Fibroblast of gingiva (primary cell): ENCODE measurements at regions not wholly inside any gene's neighbourhood (a gene's known extent, or its start where the extent isn't known, plus 50 kb on each side); places are given as distances from the start of the nearest gene placed in this dataset.
A peak's percentile ranks its signal among the peaks of the same experiment; 100 is the strongest.

Experiments
- DNase-seq: peaks from one replicate; pipeline ENCODE4 v3.0.0-alpha.2; 2011; ENCODE audit warnings: low read depth

DNA sequence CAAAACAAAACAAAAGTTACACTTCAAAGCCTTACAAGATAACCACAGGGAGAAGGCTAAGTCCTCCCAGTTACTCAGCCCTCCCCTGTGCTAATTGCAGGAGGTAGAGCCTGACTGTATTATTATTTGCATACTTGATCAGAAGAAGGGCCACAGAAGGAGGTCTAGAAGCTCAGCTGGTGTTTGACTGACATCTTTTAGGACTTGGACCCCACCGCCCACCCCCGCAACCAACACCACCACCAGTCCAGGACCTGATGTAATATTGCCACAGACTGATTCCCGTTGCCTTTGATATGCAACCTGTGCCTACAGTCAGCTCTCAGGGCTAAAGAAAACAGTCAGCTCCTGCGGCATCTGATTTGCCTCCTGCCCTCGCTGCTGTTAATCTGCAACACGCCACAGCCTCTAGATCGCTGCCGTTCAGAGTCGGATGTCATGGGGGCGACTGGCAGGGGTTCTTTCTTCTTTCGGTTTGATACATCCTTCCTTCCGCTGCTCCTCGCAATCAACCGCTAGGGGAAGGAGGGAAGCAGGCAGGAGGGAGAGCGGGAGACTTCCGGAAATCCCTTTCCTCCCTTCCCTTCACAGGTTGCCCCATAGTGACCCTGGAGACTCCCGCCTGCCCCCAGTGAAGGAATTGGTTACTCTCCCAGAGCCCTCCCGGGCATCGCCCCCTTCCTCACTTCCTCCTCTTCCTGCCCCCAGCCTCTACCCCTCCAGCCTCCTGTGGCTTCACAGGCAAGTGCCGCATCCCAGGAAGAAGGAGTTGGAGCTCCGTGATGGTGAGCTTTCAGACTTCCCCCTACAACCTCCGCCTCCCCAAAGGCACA lies 90.5 kb upstream of the SOX9 start:
- peak; percentile 48 for DNase-seq

DNA sequence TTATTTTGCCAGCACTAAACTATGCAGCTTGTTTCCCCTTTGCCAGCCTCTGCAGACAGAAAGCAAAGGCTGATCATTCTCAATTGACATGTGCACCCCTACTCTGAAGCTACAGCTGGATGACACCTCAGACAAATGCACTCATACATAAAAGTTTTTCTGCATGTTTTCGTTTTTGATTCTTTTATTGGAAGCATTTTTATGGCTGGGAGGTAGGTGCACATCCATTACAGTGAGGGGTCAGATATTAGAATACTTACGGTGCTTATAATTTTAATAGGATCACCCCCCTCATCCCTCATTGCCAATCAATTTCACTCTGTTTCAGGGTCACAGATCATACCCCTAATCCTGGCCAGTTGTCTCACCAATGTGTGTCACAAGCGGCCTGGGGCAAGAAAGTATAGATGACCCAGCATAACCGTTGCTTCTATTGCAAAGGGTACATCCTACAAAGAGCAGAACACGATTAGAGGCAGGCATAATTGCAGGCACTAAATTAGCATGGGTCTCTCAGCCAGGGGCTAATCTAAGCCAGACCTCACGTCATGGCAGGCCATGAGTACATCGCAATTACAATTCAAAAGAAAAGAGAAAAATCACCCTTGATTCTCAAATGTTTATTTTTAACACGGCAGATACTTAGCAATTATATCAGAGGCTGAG lies 89.5 kb upstream of the SOX9 start:
- DNase-seq = no peak

DNA sequence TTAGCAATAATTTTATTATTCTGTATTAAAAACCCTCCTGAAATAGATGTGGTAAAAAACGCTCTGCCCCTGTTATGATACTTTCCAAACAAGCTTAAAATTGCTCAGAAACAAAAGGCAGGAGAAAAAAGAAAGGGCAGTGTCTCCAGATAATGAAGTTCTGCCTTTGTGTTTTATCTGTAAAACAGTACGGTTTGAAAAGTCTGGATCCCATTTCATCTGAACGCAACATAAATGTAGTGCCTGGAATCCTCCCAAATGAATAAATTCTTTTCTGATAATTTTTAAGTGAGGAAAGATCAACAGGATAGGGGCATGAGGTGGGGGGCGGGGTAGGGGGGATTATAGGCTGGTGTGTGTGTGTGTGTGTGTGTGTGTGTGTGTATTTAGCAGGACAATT lies 87.5 kb upstream of the SOX9 start:
- no peak for DNase-seq

DNA sequence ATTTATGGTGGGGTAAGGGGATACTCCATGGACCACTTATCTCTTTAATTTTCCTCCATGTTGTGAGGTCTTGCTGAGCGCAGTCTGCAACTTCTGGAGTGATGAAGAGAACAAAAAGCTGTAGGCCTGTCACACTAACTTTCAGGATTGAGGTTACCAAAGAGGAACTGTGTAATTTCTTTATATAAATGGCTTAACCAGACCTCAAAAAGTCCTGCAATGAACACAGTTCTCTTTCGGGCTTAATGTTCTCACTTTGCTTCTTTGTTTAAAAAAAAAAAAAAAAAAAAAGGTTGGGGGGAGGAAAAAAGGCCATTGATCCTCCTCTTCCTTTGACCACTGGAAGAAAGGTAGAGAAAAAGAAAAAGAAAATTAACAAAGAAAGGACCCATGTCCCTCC lies 86.8 kb upstream of the SOX9 start:
- DNase-seq = no peak

DNA sequence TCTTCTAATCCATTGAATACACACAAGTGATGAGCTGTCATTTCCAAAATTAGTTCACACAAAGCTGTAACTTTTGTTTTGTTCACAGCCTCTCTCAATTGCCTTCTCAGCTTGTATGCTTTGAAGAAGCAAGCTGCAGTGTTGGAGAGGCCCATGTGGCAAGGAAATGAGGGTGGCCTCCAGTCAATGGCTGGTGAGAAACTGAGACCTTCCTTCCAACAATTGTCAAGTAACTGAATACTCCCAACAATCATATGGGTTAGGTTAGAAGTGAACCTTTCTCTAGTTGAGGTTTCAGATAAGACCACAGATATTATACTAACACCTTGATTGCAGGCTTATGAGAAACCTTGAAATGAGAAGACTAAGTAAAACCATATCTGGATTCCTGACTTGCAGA lies 82.4 kb upstream of the SOX9 start:
- no peak for DNase-seq

DNA sequence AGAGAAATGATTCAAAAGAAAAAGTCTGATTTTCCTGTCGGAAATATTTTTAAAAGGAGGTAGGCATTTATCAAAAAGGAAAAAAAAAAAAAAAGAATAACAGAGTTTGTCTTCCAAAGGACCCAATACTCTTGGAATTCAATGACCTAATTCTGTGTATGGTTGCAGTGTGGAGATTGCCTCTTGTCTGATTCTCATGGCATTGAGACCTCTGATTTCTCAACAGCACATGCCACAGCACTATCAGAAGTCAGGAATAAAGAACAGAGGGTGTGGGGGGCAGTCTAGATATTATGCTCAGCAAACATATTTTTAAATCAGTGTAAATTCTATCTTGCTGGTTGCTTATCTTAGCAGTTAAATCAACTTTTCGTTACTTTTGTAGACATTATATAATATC lies 81.3 kb upstream of the SOX9 start:
- DNase-seq = no peak

DNA sequence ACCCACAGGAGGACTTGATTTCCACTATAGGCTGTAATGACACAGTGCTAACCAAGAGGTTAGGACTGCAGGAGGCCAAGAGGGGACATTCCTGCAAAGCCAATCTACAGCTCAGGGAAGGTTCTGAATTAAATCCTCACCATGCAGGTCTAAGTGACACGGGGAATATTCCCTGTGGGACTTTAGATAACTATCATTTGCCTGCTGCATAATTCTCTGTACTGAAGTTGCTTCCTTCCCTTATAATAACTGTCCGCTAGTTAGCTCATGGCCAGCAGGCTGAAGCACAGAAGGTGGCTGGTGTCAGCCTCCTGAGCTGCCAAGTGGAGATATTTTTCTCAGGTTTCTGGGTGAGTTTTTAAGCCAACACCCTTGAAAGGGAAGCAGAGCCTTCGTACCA lies 74.6 kb upstream of the SOX9 start:
- no peak for DNase-seq

DNA sequence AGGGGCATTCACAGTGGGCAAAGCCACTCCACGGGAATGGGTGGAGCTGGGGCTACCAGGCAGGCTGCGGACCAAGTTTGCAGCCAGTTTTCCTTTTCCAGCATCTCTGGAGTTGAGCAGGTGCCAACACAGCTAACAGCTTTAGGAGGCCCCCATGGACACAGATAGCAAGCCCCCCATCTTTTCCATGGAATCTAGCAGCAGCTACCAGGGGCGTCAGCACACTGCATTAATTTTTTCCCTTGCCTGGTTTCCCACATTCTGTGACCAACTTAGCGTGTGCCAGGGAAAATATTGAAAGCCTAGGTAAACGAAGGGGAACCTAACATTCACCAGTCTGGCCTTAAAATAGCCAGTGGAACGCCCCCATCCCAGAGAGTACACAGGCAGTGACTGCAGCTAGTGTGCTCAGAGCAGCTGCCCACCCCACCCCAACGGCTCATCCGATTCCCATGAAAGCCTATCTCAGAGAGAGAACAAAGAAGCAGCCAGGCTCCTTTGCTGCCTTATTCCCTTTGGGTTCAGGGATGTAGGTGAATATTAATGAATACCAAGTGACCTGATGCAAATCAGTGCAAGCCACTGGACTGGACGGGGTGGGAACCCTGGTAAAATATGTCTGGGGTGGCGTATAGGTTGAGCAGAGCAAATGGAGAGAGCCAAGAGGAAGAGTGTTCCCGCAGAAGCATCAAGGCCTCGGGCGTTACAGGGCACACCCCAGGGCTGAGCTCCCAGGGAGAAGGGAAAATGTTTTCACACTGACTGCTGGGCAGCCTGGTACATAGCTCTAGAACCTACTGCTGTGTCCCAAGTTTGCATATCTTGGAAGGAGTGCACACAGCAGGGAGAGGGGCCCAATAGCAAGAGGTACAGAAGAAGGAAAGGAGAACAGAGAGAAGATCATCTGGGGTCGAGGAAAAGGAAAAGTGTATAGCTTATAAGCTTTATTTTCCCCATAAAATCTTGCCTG lies 73.9 kb upstream of the SOX9 start:
- no peak for DNase-seq

DNA sequence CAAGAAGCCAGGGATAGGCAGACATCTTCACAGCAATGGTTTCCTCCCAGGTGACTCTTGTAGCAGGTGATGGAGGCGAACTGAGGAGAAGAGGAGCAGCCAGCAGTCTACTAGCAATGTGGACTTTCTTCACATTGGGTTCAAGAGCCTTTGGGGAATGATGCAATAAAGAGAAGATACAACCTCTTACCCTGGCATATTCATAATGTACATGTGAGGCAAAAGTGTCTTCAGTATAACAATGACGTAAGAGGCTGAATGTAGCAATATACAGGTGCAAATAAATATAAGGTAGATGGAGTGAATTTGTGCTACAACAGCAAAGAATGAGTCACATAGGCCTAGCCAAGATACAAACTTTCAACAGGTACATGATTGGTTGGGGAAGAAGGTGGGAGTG lies 70.9 kb upstream of the SOX9 start:
- no peak for DNase-seq

DNA sequence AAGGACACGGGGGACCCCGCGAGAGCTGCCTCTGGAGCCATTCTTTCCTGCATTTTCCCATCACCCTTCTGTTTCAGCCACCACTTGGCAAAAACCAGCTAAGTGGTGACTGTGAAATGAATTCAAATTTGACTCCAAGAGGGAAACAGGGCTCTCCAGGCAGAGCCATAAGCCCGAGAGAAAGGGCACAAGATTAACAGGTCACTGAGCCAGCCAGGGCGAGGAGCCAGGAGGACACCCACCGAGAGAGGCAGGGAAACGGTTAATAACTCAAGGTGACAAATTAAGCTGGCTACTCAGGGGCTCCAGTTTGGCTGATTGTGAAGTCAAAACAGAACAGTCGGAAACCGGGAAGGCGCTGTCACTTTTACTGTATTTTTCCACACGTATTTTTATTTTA lies 67.8 kb upstream of the SOX9 start:
- no peak for DNase-seq

DNA sequence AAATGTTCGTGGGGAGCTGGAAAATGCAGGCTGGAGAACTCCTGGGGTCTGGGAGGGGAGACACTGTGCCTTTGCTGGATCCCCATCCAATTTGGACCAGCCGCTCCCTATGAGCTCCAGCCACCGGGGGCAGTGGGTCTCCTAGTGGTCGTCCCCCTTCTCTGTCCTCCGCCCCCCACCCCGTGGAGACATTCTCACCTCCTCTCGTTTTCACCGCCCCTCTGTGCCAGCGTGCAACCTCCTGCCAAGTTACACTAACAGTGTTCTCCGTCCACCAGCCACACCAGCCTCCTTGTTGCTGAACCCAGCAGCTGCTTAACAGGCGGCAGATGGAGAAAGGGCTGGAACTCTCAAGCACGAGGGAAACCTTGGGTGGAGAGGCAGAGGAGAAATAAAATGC lies 67.4 kb upstream of the SOX9 start:
- DNase-seq = no peak

DNA sequence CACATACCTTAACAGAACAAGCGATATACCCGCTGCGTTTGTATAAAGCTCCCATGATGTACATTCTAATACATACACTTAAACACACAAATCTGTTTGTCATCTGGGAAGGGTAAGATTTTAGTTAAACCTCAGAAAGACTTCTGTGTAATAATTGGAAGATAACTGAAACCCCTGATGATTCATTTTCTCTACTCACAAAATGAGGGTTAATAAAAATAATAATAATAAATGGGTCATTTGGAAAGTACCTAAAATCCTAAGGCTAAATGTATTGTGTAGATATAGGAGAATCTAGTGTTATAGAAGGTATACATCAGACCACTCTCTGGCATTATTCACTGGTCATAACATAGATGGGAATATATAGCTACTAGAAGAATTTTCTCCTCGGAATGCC lies 64.7 kb upstream of the SOX9 start:
- DNase-seq = no peak

DNA sequence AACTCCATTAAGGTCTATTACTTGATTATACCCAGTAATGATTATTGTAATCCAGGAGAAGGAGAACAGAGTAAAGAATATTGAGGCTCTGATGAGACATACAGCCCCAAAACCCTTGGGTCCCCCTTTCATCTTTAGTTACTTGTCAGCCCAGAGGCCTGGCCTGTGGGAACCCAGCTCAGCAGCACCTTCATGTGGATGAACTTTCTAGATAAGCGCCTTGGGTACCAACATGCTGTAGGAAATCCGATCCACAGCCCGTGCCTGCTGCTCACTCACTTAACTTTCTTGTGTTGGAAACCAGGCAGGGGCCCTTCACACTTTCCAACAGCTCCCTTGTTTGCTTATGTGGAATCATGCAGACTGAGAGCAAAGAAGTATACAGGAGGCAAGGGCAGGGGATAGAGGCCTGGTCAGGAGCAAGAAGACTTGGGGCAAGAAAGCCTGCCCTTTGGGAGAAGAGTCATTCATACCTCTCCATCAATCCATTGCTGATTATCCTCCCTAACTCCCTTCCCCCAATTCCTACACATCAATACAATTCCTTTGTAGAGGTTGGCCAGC lies 64.0 kb upstream of the SOX9 start:
- no peak for DNase-seq

DNA sequence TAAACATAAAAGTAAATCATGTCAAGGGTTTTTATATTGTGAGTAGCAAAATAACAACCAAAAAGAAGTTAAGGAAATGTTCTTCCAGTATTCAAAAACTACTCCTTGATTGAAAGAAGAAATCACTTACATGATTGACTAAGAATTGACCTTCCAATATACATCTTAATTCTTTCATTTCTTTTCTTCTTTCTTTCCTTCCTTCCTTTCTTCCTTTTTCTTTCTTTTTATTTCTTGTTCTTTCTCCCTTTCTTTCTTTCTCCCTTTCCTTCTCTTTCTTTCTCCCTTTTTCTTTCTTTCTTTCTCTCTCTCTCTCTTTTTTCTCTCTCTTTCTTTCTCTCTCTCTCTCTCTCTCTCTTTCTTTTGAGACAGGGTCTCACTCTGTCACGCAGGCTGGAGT lies 60.7 kb upstream of the SOX9 start:
- DNase-seq = no peak

DNA sequence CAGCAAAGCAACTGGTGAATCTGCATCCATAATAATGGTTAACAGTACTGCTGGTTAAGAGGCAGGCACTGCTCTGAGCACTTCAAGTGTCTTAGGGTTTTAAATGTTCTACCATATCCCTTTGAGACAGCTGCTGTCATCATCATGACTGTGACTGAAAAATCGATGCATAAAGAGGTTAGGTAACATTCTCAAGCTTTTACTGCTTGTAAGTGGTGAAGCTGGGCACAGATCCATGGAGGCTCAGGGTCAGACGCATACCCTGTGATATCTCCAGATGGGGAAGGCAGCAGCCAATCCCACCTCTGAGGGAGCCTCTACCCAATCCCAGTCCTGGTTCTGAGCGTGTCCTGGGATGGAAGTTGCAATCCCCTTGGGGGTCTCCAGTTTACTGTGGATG lies 57.6 kb upstream of the SOX9 start:
- no peak for DNase-seq

DNA sequence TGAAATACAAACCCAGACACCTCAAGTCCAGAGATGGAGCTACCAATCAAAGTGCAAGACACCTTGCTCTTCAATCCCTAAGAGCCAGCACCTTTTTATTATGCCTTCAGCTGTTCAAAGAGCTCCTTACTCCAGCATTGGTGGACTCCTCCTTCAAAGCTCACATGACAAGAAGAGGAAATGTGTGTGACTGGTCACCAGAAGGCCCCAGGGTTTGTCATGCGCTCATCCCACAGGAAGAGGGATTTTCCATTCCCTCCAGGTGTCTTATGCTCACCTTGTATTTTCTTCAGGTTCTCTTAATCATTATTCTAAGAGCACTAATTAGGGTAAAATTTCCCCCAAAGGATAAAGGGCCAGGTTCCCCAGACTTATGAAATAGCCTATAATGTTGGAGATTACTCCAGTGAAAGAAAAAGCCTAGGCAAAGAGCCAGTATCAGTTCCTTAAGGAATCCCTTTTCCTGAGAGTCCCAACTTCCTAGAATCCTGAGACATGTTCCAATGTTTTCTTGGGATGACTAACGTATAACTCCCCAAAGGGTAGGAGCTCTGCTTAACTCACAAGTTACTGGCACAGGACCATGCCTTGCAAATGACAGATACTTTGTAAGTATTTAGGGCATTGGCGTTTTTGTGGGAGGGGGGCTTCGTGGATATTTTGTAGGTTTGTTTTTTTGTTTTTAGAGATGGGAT lies 56.9 kb upstream of the SOX9 start:
- DNase-seq = no peak

DNA sequence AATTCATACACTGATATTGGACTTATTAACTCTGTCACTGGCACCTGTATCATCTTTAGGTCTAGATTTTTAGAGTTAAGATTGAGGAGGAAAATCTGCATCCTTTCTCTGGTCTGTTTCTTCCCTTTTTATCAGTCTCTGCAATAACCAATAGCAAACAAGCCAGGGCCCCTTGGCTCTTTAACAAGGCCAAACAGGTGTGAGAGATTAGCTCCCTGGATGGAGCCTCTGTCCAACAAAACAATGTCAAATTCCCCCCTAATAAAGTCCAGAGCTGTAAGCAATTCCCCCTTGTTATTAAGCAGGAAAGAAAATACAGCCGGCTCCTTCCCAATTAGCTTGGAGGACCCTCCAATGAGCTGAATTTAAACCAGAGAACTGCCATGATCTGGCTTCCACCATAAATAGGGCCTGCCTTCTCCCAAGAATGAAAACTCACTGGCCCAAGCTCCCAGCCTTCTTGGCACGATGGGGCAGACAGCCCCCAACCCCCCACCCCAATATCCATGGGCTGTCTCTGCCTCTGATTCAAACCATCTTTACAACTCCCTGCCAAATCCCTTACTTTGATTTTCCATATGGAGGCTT lies 56.1 kb upstream of the SOX9 start:
- no peak for DNase-seq

DNA sequence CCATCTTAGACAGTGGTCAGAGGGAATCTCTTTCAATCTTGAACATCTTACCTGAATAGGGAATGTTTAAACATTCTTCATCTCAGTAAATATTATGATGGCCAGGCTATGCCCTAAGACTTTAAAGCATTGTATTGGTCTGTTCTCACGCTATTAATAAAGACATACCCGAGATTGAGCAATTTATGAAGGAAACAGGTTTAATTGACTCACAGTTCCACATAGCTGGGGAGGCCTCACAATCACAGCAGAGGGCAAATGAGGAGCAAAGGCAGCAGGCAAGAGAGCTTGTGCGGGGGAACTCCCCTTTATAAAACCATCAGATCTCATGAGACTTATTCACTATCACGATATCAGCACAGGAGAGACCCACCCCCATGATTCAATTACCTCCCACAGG lies 55.3 kb upstream of the SOX9 start:
- no peak for DNase-seq

DNA sequence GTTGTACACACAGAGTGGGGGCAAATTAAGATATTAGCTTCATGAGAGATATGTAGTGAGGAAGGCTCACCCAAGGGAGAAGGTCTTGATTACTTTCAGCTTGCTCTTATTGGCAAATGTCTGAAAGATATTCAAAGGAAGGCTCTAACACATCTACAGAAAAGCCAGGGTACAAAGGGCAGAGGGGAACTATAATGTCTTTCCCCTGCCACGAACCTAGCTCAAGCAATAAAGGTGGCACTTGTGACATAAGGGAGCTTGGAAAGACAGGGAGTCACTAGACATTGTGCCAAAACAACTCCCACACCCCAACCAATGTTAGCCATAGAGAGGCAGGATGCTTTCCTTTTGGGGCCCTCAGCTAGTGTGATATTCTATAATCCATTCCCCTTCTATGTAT lies 52.2 kb upstream of the SOX9 start:
- no peak for DNase-seq

DNA sequence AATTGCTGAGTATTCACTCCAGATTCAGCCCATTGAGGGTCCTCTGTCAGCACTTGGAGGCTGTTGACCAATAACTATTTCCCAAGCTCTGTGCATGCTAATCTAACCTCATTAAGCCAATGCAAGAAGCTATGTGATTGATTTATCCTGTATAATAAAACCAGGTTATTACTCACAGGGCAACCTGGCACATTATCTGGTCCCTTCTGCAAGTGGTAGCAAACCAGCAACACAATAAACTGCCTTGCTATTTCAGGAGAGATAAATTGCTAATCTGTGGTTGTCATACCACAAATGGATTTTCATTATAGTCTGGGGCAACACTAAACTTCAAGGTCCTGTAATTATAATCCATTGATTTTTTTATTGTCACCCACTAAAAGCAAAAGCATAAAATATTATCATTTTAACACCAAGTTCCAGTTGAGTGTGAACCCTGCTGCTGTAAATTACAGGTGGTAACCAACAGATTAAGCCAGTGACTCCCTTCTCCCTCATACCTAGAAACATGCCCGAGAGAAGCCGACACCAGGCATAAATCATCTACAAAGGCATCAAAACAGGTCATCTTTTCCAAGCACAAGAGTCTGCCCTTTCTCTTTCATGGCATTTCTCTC lies 51.1 kb upstream of the SOX9 start:
- DNase-seq = no peak
